ENCODE measurements at regions not wholly inside any gene's neighbourhood (a gene's known extent, or its start where the extent isn't known, plus 50 kb on each side); places are given as distances from the start of the nearest gene placed in this dataset.

- TF ChIP-seq, protein P1, sequence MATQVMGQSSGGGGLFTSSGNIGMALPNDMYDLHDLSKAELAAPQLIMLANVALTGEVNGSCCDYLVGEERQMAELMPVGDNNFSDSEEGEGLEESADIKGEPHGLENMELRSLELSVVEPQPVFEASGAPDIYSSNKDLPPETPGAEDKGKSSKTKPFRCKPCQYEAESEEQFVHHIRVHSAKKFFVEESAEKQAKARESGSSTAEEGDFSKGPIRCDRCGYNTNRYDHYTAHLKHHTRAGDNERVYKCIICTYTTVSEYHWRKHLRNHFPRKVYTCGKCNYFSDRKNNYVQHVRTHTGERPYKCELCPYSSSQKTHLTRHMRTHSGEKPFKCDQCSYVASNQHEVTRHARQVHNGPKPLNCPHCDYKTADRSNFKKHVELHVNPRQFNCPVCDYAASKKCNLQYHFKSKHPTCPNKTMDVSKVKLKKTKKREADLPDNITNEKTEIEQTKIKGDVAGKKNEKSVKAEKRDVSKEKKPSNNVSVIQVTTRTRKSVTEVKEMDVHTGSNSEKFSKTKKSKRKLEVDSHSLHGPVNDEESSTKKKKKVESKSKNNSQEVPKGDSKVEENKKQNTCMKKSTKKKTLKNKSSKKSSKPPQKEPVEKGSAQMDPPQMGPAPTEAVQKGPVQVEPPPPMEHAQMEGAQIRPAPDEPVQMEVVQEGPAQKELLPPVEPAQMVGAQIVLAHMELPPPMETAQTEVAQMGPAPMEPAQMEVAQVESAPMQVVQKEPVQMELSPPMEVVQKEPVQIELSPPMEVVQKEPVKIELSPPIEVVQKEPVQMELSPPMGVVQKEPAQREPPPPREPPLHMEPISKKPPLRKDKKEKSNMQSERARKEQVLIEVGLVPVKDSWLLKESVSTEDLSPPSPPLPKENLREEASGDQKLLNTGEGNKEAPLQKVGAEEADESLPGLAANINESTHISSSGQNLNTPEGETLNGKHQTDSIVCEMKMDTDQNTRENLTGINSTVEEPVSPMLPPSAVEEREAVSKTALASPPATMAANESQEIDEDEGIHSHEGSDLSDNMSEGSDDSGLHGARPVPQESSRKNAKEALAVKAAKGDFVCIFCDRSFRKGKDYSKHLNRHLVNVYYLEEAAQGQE (IDR thresholded peaks at IDR 0.05) = no peak
- TF ChIP-seq NPAS2 (CRISPR knock-in tag; IDR thresholded peaks at IDR 0.05; ENCODE audit: borderline replicate concordance) (no peak), GATA3 (IDR thresholded peaks at IDR 0.05; ENCODE audit: borderline replicate concordance) (no peak), HOXB5 (CRISPR knock-in tag; IDR thresholded peaks at IDR 0.05) (no peak), NFE2L2 (conservative IDR thresholded peaks at IDR 0.05; ENCODE audit: low read length) (no peak)
Observed at GRCh38 chr2:118530976-118531375, 316.5 kb downstream of the EN1 start (continued).

DNA sequence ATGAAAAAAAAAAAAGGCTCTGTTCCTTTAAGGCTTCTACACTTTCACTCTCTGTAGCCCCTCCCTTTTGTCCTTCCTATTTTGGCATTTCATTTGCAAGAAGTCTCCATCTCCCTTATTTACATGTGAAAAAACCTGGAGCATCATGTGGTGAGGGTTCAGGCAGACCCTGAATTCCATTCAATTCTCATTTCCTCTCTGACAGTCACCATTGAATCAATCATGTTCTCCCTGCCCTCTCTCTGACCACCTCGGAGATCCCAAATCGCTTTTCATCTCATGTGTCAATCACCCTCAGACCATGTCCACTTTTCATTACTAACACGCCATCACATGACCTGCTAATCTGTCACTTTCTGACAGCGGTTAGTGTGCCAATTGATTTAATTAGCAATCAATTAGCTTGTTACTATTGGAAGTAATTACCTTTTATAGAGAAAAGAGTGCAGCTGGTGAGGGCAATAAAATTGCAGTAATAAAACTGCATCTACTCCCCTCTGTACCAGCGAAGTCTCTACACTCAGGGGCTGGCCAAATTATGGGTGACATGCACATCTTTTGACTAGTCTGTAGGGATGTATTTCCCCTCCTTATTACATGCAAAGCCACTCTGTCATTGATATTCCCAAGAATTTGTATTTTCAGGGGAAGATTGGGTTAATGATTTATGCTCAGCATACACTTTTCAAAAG lies 317.4 kb downstream of the EN1 start:
- TF ChIP-seq EP300 (IDR thresholded peaks at IDR 0.05) (no peak), RARB (CRISPR knock-in tag; IDR thresholded peaks at IDR 0.05) (no peak), CHD4 (IDR thresholded peaks at IDR 0.05; ENCODE audit: borderline replicate concordance) (no peak), TP53 (CRISPR knock-in tag; IDR thresholded peaks at IDR 0.05) (no peak), CEBPB (IDR thresholded peaks at IDR 0.05) (no peak), CTCF (IDR thresholded peaks at IDR 0.05) (no peak), FOXS1 (CRISPR knock-in tag; IDR thresholded peaks at IDR 0.05) (no peak), SMC3 (IDR thresholded peaks at IDR 0.05) (no peak), TFCP2L1 (CRISPR knock-in tag; IDR thresholded peaks at IDR 0.05) (no peak), HES2 (IDR thresholded peaks at IDR 0.05) (no peak)
- TF ChIP-seq, protein P1 (IDR thresholded peaks at IDR 0.05) = no peak
- TF ChIP-seq, protein P2, sequence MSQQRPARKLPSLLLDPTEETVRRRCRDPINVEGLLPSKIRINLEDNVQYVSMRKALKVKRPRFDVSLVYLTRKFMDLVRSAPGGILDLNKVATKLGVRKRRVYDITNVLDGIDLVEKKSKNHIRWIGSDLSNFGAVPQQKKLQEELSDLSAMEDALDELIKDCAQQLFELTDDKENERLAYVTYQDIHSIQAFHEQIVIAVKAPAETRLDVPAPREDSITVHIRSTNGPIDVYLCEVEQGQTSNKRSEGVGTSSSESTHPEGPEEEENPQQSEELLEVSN (IDR thresholded peaks at IDR 0.05; ENCODE audit: borderline replicate concordance, low read depth) = no peak
- FAIRE-seq (no peak), DNase-seq (ENCODE audit: low read depth in 1 of 2, low spot score in 1 of 2) (no peak), ATAC-seq (no peak)
- no peaks in the 10 kb centered on the region for H3K9me3 ChIP-seq
- ChIA-PET POLR2A (no interaction called here), CTCF (no interaction called here)
- H3K4me1 ChIP-seq = no peaks in the 10 kb centered on the region
- H3K4me2 ChIP-seq = no peak overlapping the region
- no peak overlapping the region for H3K27ac ChIP-seq
- no peak overlapping the region for H3K4me3 ChIP-seq
- 11% methylated on average over 5 of the region's 5 CpGs for WGBS (ENCODE audit: missing lambda C conversion rate)
